GM12878 (cell line): ENCODE measurements at regions not wholly inside any gene's neighbourhood (a gene's known extent, or its start where the extent isn't known, plus 50 kb on each side); places are given as distances from the start of the nearest gene placed in this dataset.

Experiments used
- ATAC-seq: fragments of 200-7000 bp; cut with Tn5 transposase; 3 replicates; pipeline ENCODE4 v1.9.1; 2020; ENCODE audit warnings: mild to moderate bottlenecking, moderate library complexity
- BruUV-seq: library from RNA; stranded (reverse); fragments of 400-500 nt; replicated peaks from 2 replicates; lab custom pipeline; 2021; lab: Mats Ljungman, UMichigan
- CTCF ChIA-PET: fragments of 300-600 bp; sonication (Branson Sonifier 250); formaldehyde crosslinking; extraction: SDS; loops from one replicate; lab custom pipeline; 2021; ENCODE audit warnings: inconsistent platforms; lab: Yijun Ruan, JAX
- POLR2A ChIA-PET: fragments of 350-600 bp; formaldehyde crosslinking; extraction: SDS; loops from one replicate; lab custom pipeline; 2021; ENCODE audit warnings: inconsistent platforms; lab: Charles Lee
- RAD21 ChIA-PET: fragments of 300-600 bp; sonication (Branson Sonifier 250); formaldehyde crosslinking; loops from one replicate; lab custom pipeline; 2023; ENCODE audit warnings: antibody characterized with exemption; ENCODE audit not compliant: unreplicated experiment; lab: Charles Lee
- SMC1A ChIA-PET: fragments of 300-600 bp; sonication (Branson Sonifier 250); formaldehyde crosslinking; loops from one replicate; lab custom pipeline; 2023; ENCODE audit not compliant: unreplicated experiment, uncharacterized antibody; lab: Charles Lee
- DNase-seq: peaks from one replicate; pipeline ENCODE4 v3.0.0-alpha.2; 2011; ENCODE audit warnings: low read depth, low spot score
- FAIRE-seq: peaks from 3 replicates; lab custom pipeline; 2011; peaks lifted over from hg19 to GRCh38; lab: Jason Lieb, UNC
- H2AFZ ChIP-seq: 2 replicates; pipeline ENCODE4 v1.6.0; 2011; ENCODE audit warnings: low read depth, low read length, control low read depth; ENCODE audit not compliant: control insufficient read depth
- H3K27ac ChIP-seq: 2 replicates; pipeline ENCODE4 v1.5.1; 2011; ENCODE audit warnings: control low read depth; ENCODE audit not compliant: control insufficient read depth, insufficient read depth
- H3K27me3 ChIP-seq, 2 experiments: replicated peaks in 1 of 2; 2 replicates each; pipeline versions ENCODE4 v1.6.0 to v1.6.1; 2011; ENCODE audit warnings: low read length in 1 of 2; ENCODE audit not compliant: control insufficient read depth in 2 of 2, insufficient read depth in 2 of 2
- H3K36me3 ChIP-seq, 2 experiments: 2 replicates each; pipeline ENCODE4 v1.5.1; 2011; ENCODE audit warnings: low read length in 1 of 2; ENCODE audit not compliant: control insufficient read depth in 2 of 2, insufficient read depth in 2 of 2
- H3K4me1 ChIP-seq: 2 replicates; pipeline ENCODE4 v1.6.1; 2011; ENCODE audit warnings: mild to moderate bottlenecking, low read length, moderate library complexity, mixed read lengths; ENCODE audit not compliant: control insufficient read depth, insufficient read depth
- H3K4me2 ChIP-seq: 2 replicates; pipeline ENCODE4 v1.6.0; 2011; ENCODE audit warnings: control low read depth; ENCODE audit not compliant: control insufficient read depth, insufficient read depth
- H3K4me3 ChIP-seq: fragments of 200-600 bp; sonication (generic); 2 replicates; pipeline ENCODE4 v1.5.1; 2016
- H3K79me2 ChIP-seq: 2 replicates; pipeline ENCODE4 v1.6.0; 2011; ENCODE audit warnings: low read length; ENCODE audit not compliant: control insufficient read depth, insufficient read depth
- H3K9ac ChIP-seq: 2 replicates; pipeline ENCODE4 v1.8.0; 2011; ENCODE audit warnings: low read length, control low read depth, mixed read lengths; ENCODE audit not compliant: control insufficient read depth, insufficient read depth
- H3K9me3 ChIP-seq: replicated peaks from 3 replicates; pipeline ENCODE4 v1.5.1; 2011; ENCODE audit warnings: mild to moderate bottlenecking, low read length; ENCODE audit not compliant: control insufficient read depth, insufficient read depth
- H4K20me1 ChIP-seq: 2 replicates; pipeline ENCODE4 v1.6.0; 2011; ENCODE audit not compliant: control insufficient read depth, insufficient read depth
- BHLHE40 ChIP-seq, 2 experiments: fragments of 450-650 bp in 1 of 2; IDR thresholded peaks; 2 replicates each; pipeline ENCODE4 v1.6.1; 2011 to 2017; ENCODE audit warnings: low read depth in 2 of 2, borderline replicate concordance in 1 of 2, improper control_type of control experiment in 1 of 2, low read length in 1 of 2, mild to moderate bottlenecking in 1 of 2
- DPF2 ChIP-seq: fragments of 450-650 bp; IDR thresholded peaks from 2 replicates; pipeline ENCODE4 v1.6.1; 2017; ENCODE audit warnings: mild to moderate bottlenecking
- GABPA ChIP-seq: IDR thresholded peaks from 2 replicates; pipeline ENCODE4 v1.6.1; 2014; ENCODE audit warnings: antibody characterized with exemption, low read depth, mild to moderate bottlenecking, inconsistent platforms
- GATAD2B ChIP-seq: fragments of 450-650 bp; conservative IDR thresholded peaks from 2 replicates; pipeline ENCODE4 v1.6.1; 2017; ENCODE audit warnings: low read depth, mild to moderate bottlenecking, moderate library complexity
- MLLT1 ChIP-seq: fragments of 450-650 bp; IDR thresholded peaks from 2 replicates; pipeline ENCODE4 v1.6.1; 2016; ENCODE audit warnings: mild to moderate bottlenecking
- MTA3 ChIP-seq: IDR thresholded peaks from 2 replicates; pipeline ENCODE4 v1.6.1; 2012; ENCODE audit warnings: low read length, inconsistent platforms, borderline replicate concordance
- MYB ChIP-seq: fragments of 150-350 bp; IDR thresholded peaks from 2 replicates; pipeline ENCODE4 v1.6.1; 2014; ENCODE audit warnings: mild to moderate bottlenecking, low read depth, low read length, borderline replicate concordance
- NBN ChIP-seq: fragments of 450-650 bp; IDR thresholded peaks from 2 replicates; pipeline ENCODE4 v1.6.1; 2016
- NR2C1 ChIP-seq: fragments of 450-650 bp; IDR thresholded peaks from 2 replicates; pipeline ENCODE4 v1.6.1; 2017; ENCODE audit warnings: antibody characterized with exemption, mild to moderate bottlenecking, moderate library complexity
- NR2C2 ChIP-seq: IDR thresholded peaks from 2 replicates; pipeline ENCODE4 v1.6.1; 2011; ENCODE audit warnings: borderline replicate concordance, low read depth; ENCODE audit not compliant: control insufficient read depth, insufficient read length
- NR2F1 ChIP-seq: fragments of 450-650 bp; conservative IDR thresholded peaks from 2 replicates; pipeline ENCODE4 v1.6.1; 2017; ENCODE audit warnings: mild to moderate bottlenecking
- PKNOX1 ChIP-seq: fragments of 450-650 bp; IDR thresholded peaks from 2 replicates; pipeline ENCODE4 v1.6.1; 2016; ENCODE audit warnings: mild to moderate bottlenecking
- RAD21 ChIP-seq: IDR thresholded peaks from 2 replicates; pipeline ENCODE4 v1.6.1; 2011; ENCODE audit warnings: mild to moderate bottlenecking, low read depth, low read length, moderate library complexity; ENCODE audit not compliant: insufficient read depth
- RFX5 ChIP-seq: IDR thresholded peaks from 2 replicates; pipeline ENCODE4 v1.6.1; 2011; ENCODE audit warnings: low read depth, low read length, improper control_type of control experiment
- SKIL ChIP-seq: fragments of 450-650 bp; IDR thresholded peaks from 2 replicates; pipeline ENCODE4 v1.6.1; 2017; ENCODE audit warnings: mild to moderate bottlenecking, low read depth, inconsistent platforms; ENCODE audit not compliant: poor library complexity, severe bottlenecking
- TCF7 ChIP-seq: IDR thresholded peaks from 2 replicates; pipeline ENCODE4 v1.6.1; 2014; ENCODE audit warnings: antibody characterized with exemption, borderline replicate concordance
- WGBS: methylation state at CpG from one replicate; pipeline ENCODE4 v1.1.6; 2016; ENCODE audit warnings: low lambda C conversion rate; ENCODE audit not compliant: insufficient replicate concordance, insufficient coverage; ENCODE audit errors: missing lambda C conversion rate; 5-methylcytosine and 5-hydroxymethylcytosine counted together
- in situ Hi-C: fragments of 300-500 bp; cut with MboI; formaldehyde crosslinking; loops from 9 replicates; pipeline ENCODE4 v1.14.3; 2018; ENCODE audit warnings: mixed read lengths
- intact Hi-C: fragments of 100-400 bp; cut with micrococcal nuclease; formaldehyde crosslinking; loops from one replicate; pipeline ENCODE4 v1.14.2; 2022; ENCODE audit not compliant: unreplicated experiment

DNA sequence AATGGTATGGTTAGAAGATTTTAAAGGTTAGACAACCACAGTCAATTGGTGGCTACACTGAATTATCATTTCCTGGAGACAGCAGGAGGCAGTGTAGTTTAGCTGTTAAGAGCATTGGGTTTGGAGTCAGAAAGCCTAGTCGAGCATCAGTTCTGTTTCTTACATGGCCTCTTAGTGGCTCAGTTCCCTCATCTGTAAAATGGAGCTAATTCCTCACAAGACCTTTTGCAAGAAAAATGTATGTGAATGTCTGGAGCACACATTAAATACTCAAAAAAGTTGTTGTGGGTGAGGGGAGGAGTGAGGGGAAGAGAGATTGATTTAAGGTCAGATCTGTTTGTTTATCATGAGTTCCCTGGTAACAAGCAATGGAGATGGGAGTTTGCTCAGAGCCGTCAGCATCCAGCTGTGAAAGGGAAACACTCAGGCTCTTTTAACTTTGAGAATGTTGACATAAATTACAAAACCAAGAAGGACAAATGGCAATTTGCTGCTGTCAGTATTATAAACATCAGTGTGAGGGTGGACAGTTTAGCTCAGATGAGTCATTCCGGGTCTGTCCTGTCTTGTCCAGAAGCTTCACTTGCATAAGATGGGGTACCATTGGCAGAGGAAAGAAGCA, 98.2 kb upstream of the PGRMC2 start (continued):
- TF ChIP-seq MLLT1 (no peak), NR2C2 (no peak), RFX5 (no peak), GABPA (no peak), RAD21 (0 out of 2 replicates have a peak, but pooled peaks have one; percentile 21), TCF7 (no peak)

- Histone ChIP-seq H3K79me2 (no peaks in the 10 kb centered on the region), H3K4me1 (no peaks in the 10 kb centered on the region), H3K4me2 (no peak overlapping the region), H3K4me3 (no peak overlapping the region), H3K9me3 (no peaks in the 10 kb centered on the region), H3K9ac (no peak overlapping the region), H3K27ac (no peak overlapping the region), H3K36me3 (no peaks in the 10 kb centered on the region), H4K20me1 (no peaks in the 10 kb centered on the region), H3K27me3 (no peaks in the 10 kb centered on the region), H2AFZ (no peak overlapping the region)
- in situ Hi-C loops = no loop called here
- DNase-seq (no peak), ATAC-seq (no peak), FAIRE-seq (no peak)
- POLR2A ChIA-PET = no interaction called here
- SMC1A ChIA-PET = interaction anchor here (1.8 kb wide), 1 partner anchor 9 kb away, joined by 5 read pairs; no protein-coding TSS in a partner anchor
- RAD21 ChIA-PET = interaction anchor here (1.0 kb wide), 1 partner anchor 81 kb away, joined by 4 read pairs; no protein-coding TSS in a partner anchor
- TF ChIP-seq NBN = no peak
- no peak for TF ChIP-seq GATAD2B
- TF ChIP-seq NR2F1 = no peak
- TF ChIP-seq NR2C1 = no peak
- TF ChIP-seq MYB = no peak
- no peak for TF ChIP-seq BHLHE40 (IDR thresholded peaks at IDR 0.05; ENCODE audit: borderline replicate concordance in 1 of 2, low read depth in 2 of 2, low read length in 1 of 2)
- TF ChIP-seq SKIL = no peak
- no peak for TF ChIP-seq DPF2
- no peak for TF ChIP-seq RAD21
- TF ChIP-seq MTA3 = no peak
- TF ChIP-seq PKNOX1 = no peak
- intact Hi-C loops = no loop called here
- no TSS peak for BruUV-seq
- 58% methylated on average over 12 of the region's 12 CpGs for WGBS
- CTCF ChIA-PET = interaction anchor here (0.9 to 1.7 kb wide), 5 partner anchors 69 to 392 kb away, joined by 3 to 5 read pairs (median 3); no protein-coding TSS in a partner anchor
Measured at GRCh38 chr4:128384765-128385598, 97.4 kb upstream of the PGRMC2 start.
